Mammary epithelial cell (primary cell): ENCODE measurements at regions not wholly inside any gene's neighbourhood (a gene's known extent, or its start where the extent isn't known, plus 50 kb on each side); places are given as distances from the start of the nearest gene placed in this dataset.
A peak's percentile ranks its signal among the peaks of the same experiment; 100 is the strongest.

Experiments
- EZH2 ChIP-seq: IDR thresholded peaks from 2 replicates; pipeline ENCODE4 v1.6.1; 2012; ENCODE audit warnings: low read length, inconsistent platforms, borderline replicate concordance
- TF ChIP-seq, protein P1 (sequence below), 2 donors: IDR thresholded peaks in 1 of 2; conservative IDR thresholded peaks in 1 of 2; 2 replicates each; pipeline ENCODE4 v1.5.1; 2011 to 2012; ENCODE audit warnings: inconsistent platforms in 2 of 2, low read length in 2 of 2, mild to moderate bottlenecking in 2 of 2, control low read depth in 1 of 2, low read depth in 1 of 2; ENCODE audit not compliant: insufficient read depth in 1 of 2; ENCODE audit errors: extremely low read depth in 1 of 2

DNA sequence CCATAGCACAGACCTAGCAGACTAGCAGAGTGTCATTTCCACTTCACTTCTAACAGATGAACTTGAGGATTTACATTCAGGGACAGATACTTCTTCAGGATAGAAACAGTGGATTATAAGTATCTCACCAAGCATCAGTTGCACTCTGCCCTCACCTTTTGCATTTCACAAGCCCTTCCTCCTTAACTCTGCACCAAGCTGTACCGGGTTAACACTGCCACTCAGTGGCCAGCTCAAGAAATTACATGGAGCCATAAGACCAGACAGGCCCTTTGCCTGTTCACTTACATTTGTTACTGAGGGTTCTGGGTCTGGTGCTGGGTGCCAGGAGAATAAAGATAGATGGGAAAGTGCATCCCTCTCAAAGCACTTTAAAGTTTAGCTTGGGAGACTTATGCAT is 309.8 kb downstream of the SHANK2 start:
- TF ChIP-seq, protein P1, sequence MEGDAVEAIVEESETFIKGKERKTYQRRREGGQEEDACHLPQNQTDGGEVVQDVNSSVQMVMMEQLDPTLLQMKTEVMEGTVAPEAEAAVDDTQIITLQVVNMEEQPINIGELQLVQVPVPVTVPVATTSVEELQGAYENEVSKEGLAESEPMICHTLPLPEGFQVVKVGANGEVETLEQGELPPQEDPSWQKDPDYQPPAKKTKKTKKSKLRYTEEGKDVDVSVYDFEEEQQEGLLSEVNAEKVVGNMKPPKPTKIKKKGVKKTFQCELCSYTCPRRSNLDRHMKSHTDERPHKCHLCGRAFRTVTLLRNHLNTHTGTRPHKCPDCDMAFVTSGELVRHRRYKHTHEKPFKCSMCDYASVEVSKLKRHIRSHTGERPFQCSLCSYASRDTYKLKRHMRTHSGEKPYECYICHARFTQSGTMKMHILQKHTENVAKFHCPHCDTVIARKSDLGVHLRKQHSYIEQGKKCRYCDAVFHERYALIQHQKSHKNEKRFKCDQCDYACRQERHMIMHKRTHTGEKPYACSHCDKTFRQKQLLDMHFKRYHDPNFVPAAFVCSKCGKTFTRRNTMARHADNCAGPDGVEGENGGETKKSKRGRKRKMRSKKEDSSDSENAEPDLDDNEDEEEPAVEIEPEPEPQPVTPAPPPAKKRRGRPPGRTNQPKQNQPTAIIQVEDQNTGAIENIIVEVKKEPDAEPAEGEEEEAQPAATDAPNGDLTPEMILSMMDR (conservative IDR thresholded peaks at IDR 0.05 in 1 of 2, IDR thresholded peaks at IDR 0.05 in 1 of 2; ENCODE audit: extremely low read depth in 1 of 2, insufficient read depth in 1 of 2, low read depth in 1 of 2, low read length in 2 of 2), result peak; percentile 38 to 46
- no peak for TF ChIP-seq EZH2
